ENCODE measurements at regions not wholly inside any gene's neighbourhood (a gene's known extent, or its start where the extent isn't known, plus 50 kb on each side); places are given as distances from the start of the nearest gene placed in this dataset.

GRCh38 chr14:51554339-51554920 is 97.3 kb upstream of the FRMD6 start:
- no peak for DNase-seq

DNA sequence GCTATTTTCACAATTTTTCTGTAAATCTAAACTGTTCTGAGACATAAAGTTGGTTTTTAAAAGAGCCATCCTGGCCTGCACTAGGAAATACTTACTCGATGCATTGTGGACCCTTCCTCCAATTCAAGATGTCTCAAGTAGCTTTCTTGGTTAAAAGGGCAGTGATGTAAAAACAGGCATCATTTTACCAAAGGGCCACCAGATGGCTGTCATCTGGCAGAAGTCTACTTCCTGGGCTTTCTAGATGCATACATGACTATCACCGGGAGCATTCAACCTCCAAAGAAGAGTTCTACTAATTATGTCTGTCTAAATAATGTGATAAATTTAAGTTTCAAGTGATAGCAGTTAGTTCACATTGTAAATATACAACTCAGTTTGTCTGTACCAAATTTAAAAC is 96.8 kb upstream of the FRMD6 start:
- no peak for DNase-seq

DNA sequence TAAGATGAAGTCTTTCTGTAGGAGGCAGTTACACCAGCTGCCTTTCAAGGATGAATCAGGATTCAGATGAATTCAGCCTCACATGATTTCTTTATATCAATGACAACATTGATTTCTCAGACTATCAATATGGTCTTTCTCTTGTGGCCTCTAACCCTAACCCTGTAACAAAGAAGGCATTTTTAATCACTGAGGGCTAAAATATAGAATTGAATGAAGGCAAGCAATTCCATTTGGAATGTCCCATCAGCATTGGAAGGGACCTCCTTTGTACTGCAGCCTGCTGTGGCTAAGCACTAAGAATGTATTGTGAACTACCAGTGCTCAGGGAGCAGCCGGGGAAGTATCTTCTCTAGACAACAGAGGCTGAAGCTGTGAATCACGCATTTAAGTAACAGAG is 90.6 kb upstream of the FRMD6 start:
- DNase-seq, result no peak

DNA sequence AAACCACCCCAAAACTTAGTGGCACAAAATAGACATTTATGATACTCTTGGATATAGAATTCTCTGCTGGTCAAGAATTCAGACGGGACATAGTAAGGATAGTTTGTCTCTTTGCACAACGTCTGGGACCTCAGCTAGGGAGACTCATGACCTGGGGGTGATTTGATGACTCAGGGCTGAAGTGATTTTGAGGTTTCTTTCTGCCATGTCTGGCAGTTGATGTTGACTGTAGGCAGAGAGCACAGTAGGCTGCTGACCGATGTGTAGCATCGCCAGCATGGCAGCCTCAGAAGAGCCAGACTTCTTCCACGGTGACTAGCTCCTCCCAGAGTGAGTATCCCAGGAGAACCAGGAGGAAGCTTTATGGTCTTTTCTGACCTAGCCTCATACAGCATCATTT is 88.9 kb upstream of the FRMD6 start:
- no peak for DNase-seq

- DNase-seq, result no peak
These were observed 88.2 kb upstream of the FRMD6 start for GRCh38 chr14:51563560-51563959.

DNA sequence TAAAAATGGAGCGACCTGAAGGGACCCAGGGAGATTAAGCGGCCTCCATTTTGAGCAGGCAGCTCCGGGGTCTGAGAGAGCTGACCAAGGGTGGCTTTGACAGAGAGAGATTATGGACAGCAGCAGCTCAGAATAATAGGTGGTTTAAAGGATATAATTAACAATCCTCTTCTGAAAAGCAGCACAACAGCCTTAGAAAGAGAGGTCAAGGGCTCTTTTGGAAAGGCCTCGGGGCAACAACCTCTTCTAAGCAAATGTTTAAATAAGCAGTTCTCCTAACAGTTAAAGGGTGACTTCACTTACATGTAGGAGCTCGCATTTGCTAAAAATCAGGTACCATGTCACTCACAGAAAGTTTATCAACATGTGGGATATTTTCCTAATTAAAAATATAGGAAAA is 87.2 kb upstream of the FRMD6 start:
- no peak for DNase-seq

GRCh38 chr14:51564986-51565604 is 86.6 kb upstream of the FRMD6 start:
- DNase-seq, result no peak

- DNase-seq, result no peak
These were observed 84.7 kb upstream of the FRMD6 start for GRCh38 chr14:51566831-51567582.

GRCh38 chr14:51568366-51568765 is 83.3 kb upstream of the FRMD6 start:
- DNase-seq, result no peak

GRCh38 chr14:51573607-51574006 is 78.1 kb upstream of the FRMD6 start:
- DNase-seq, result no peak

- no peak for DNase-seq
These were observed 77.7 kb upstream of the FRMD6 start for GRCh38 chr14:51574009-51574408.

DNA sequence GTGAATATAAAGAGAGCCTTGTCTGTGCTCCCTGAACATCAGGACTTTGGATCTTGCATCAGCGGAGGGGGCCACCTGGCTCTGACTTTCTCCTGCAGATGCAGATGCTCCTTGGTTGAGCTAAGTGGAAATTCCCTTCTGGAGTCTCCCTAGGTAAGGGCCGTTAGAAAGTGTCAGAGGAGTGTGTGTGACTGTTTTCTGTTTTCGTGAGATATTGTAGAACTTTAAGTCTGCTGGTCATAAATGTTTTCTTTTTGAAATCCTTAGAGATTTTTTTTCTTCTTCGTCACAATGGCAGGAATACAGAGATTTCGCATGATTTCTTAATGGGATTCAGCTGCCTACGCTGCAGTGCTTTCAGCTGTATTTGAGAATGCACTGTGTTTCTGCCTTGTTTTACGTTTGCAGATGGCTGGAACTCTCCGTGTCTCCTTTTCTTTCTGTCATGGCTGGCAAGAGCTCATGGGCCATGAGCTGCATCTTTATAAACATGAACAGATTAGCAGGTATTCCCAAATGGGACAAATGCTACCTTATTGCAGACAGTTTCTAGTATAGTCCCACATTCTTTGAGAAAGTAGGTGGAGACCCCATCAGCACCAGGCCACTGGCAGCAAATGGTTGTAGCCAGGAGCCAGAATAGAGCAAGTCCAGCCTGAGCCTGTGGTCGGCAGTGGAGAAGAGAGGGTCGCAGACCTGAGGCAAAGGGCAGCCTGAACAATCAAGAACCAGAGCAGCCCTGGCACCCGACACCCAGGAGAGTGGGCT is 76.2 kb upstream of the FRMD6 start:
- DNase-seq, result no peak

- DNase-seq, result no peak
These were observed 75.6 kb upstream of the FRMD6 start for GRCh38 chr14:51576117-51576430.

GRCh38 chr14:51576879-51577278 is 74.8 kb upstream of the FRMD6 start:
- DNase-seq, result no peak

DNA sequence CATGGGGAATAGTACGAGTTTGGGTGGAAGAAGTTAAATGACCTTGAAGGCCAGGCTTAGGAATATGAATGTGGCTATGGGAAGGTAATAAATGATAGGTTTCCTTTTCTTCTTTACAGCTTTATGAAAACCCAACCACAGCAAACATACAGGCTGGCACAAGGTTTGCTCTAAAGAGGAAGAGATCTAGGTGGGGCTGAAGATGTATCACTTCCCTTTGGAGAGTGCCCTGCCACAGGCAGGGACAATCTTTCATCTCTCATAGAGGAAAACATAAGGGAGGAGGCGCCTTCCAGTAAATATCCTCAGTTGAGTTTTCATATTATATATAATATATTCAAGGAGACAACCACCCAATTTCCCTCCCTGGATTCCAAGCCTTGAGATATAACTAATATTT is 72.9 kb upstream of the FRMD6 start:
- DNase-seq, result no peak

DNA sequence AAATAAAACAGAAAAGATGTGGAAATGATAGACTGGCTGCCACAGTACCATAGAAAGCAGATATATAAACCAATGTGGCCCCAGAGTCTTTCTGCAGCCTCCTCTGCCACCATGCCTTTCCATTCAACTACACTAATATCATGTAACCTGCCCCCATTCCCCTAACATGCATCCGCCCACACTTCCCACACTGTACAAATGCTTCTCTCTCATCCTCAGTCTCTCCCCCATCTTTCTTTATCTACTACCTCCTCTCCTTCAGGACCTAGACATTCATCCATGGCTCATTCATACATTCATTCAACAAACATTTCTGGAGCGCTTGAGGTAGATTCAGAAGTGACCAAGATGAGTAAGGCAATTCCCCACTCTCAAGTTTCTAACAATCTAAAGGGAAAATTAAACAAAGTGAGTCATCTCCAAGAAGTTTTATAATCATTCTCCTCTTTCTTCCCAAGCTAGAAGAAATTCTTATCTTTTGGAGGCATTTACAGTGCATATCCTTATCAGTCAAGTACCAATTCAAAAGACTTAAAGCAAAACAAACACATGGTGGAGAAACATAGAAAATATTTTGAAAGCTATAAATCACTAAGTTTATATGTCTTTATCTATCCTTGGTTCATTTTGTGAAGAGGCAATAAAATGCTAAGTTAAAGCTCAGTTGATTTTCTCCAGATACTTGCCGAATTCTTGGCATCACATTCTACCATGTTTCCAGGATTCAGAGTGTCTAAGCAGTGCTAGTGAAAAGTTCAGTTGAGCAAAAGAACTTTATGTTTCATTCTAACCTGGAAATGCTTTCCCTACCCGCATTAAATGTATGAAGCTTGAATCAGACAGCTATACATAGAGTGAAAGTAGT is 70.5 kb upstream of the FRMD6 start:
- no peak for DNase-seq

- DNase-seq, result no peak
These were observed 69.3 kb upstream of the FRMD6 start for GRCh38 chr14:51582437-51582836.

DNA sequence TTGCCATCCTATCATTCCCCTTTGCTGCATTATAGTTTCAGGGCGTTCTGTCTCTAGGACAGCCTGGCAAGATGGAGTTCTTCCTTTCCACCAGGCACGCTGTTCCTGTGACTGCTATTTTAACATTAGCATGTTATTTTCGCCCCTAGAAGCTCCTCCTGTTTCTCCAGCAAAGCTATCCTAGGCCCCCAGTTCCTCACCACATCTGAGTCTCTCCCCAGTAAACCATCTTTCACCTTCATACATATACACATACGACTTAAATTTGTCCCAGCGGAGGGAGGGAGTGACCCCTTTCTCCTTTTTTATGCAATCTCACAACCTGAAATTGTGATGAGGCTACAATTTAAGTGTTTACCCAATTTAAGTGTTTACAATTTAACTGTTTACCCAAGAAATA is 66.7 kb upstream of the FRMD6 start:
- no peak for DNase-seq

DNA sequence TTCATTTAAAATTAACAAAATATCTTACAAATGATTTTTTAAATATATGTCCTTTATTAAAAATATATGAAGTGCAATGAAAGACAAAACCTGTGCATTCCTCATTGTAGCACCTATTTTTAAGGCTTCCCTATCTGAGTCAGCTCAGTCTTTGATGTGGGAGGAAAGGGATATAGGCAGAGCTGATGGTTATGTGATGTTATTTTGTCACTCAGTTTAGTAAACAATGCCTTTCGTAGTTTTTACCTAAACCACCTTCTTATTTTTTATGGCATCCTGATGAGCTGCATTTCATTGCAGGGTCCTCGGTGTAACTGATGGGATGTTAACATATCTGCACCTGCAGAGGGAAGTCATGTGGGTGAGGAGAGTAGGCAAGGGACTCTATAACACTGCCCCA is 58.9 kb upstream of the FRMD6 start:
- DNase-seq, result no peak

- DNase-seq, result no peak
These were observed 58.3 kb upstream of the FRMD6 start for GRCh38 chr14:51593397-51593796.

GRCh38 chr14:51595881-51596455 is 55.7 kb upstream of the FRMD6 start:
- no peak for DNase-seq

DNA sequence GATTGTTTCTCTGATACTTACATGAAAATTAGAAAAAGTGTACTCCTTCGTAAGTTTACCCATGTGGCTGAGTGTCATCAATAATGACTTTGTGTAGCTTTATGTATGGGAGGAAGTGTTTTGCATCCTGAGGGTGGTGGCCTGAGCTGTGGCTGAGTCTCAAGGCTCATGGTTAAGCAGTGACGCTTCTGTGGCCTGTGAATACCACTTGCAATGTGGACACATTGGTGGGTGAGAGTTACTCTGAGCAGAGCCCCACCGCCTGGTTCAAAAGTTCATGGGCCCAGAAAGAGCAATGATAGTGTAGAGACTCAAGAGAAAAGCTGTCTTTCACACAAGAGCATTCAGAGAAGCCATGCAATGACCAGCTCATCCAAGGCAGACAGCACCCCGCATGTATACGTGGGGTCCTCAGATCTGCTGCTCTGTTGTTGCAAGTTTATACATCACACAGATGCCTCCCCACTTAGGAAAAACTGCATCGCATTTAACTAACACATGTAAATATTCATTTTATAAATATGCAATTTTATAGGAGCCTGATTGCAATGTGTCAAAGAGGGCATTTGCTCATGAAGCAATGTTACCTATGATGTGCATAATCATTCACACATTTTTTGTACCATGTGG is 55.1 kb upstream of the FRMD6 start:
- DNase-seq, result no peak

All from T-helper 9 cell (primary cell).